Kidney (tissue), 13 donors: ENCODE measurements at regions not wholly inside any gene's neighbourhood (a gene's known extent, or its start where the extent isn't known, plus 50 kb on each side); places are given as distances from the start of the nearest gene placed in this dataset.

Experiments used
- DNase-seq, 5 donors: peaks; one replicate each; pipeline ENCODE4 v3.0.0-alpha.2; 2013 to 2020
- FAIRE-seq: peaks from 2 replicates; lab custom pipeline; 2012; peaks lifted over from hg19 to GRCh38; lab: Jason Lieb, UNC
- H3K27ac ChIP-seq, 2 donors: one replicate each; pipeline ENCODE4 v1.7.0; 2013; ENCODE audit warnings: low read depth in 2 of 2, low read length in 2 of 2, inconsistent platforms in 1 of 2
- H3K27me3 ChIP-seq: one replicate; pipeline ENCODE4 v1.7.1; 2013; ENCODE audit warnings: low read length, inconsistent platforms; ENCODE audit not compliant: control insufficient read depth, insufficient read depth
- H3K36me3 ChIP-seq, 3 donors: one replicate each; pipeline versions ENCODE4 v1.7.0 to v1.7.1; 2013; ENCODE audit warnings: low read length in 3 of 3, control low read depth in 1 of 3, inconsistent platforms in 1 of 3; ENCODE audit not compliant: insufficient read depth in 3 of 3, control insufficient read depth in 2 of 3
- H3K4me1 ChIP-seq, 3 donors: one replicate each; pipeline versions ENCODE4 v1.7.0 to v1.7.1; 2013; ENCODE audit warnings: low read length in 3 of 3, inconsistent platforms in 1 of 3, low read depth in 1 of 3; ENCODE audit not compliant: control insufficient read depth in 2 of 3, insufficient read depth in 2 of 3
- H3K4me3 ChIP-seq, 3 donors: one replicate each; pipeline versions ENCODE4 v1.7.0 to v1.8.1; 2013; ENCODE audit warnings: low read length in 3 of 3, control low read depth in 1 of 3, inconsistent platforms in 1 of 3
- H3K9ac ChIP-seq, 3 donors: one replicate each; pipeline versions ENCODE4 v1.7.0 to v1.7.1; 2013; ENCODE audit warnings: low read length in 3 of 3, control low read depth in 1 of 3, inconsistent platforms in 1 of 3
- H3K9me3 ChIP-seq, 3 donors: one replicate each; pipeline versions ENCODE4 v1.7.0 to v1.7.1; 2013; ENCODE audit warnings: low read length in 3 of 3, control low read depth in 1 of 3, inconsistent platforms in 1 of 3; ENCODE audit not compliant: control insufficient read depth in 2 of 3, insufficient read depth in 1 of 3
- CTCF ChIP-seq: IDR thresholded peaks from 3 replicates; pipeline ENCODE4 v1.5.1; 2012; ENCODE audit warnings: mild to moderate bottlenecking, moderate library complexity, borderline replicate concordance; ENCODE audit not compliant: insufficient read depth; ENCODE audit errors: extremely low read depth
- intact Hi-C: fragments of 100-400 bp; cut with DNase I; formaldehyde crosslinking; loops from one replicate; pipeline ENCODE4 v1.11.1; 2022
- donor health status: control.
- donor health status: control.
- donor health status: control.
- donor health status: control.
- donor health status: control.
- donor health status: DM: yes; HTN: yes; CAD: no.
- donor health status: Normal renal cell carcinoma (clear cell type).

DNA sequence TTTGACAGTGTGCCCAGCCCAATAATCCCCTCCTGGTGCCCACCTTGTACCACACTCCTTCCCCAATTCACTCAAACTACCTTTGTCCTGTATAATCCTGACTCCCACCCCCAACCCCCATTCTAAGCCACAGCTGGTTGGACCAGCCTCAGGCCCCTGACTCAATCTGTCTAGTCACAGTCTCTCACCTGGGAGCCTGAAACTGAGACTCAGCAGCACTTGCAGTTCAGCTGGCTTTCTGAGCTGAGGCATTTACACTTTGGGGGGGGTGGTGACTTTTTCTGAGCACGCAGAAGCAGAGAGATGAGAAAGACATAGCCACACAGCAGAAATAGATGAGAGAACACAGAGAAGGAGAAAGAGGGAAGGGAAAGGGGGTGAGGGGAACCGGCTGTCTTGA, 247.3 kb downstream of the MAN2A1 start:
- FAIRE-seq: no peak
- H3K36me3 ChIP-seq: no peaks in the 10 kb centered on the region

DNA sequence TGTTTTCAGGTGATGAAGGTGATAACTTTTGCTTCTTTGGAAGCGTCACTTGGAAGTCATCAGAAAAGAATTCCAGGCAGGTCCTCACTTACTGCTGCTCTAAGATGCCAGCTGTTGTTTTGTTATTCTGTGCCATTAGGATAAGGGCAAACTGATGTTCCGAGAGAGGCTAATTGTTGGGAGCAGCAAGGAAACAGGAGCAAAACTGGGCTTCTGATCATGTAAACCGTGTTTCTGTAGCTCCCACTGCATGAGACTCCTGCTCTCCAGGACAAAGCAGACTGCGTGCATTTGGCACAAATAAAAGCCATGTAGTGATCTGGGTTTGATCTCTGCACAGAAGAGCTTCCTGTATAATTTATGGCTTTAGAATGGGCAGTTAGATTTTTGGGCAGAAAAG, 248.2 kb downstream of the MAN2A1 start:
- no peak overlapping the region for H3K9ac ChIP-seq
- no peaks in the 10 kb centered on the region for H3K27me3 ChIP-seq
- TF ChIP-seq CTCF: no peak
- H3K4me3 ChIP-seq: no peak overlapping the region
- peaks cover 0 to 6% (median 0%) of the 10 kb centered on the region in 3 donors for H3K9me3 ChIP-seq
- no peak overlapping the region for H3K27ac ChIP-seq
- intact Hi-C loops: no loop called here
- no peaks in the 10 kb centered on the region for H3K4me1 ChIP-seq
- no peaks in the 10 kb centered on the region for H3K36me3 ChIP-seq
- FAIRE-seq (no peak), DNase-seq (no peak)

More for the DNA sequence above, 247.3 kb downstream of the MAN2A1 start:
- no peaks in the 10 kb centered on the region for H3K4me1 ChIP-seq
- no peak overlapping the region for H3K27ac ChIP-seq
- H3K9me3 ChIP-seq: peaks cover 0 to 6% (median 0%) of the 10 kb centered on the region in 3 donors
- intact Hi-C loops: no loop called here
- no peak overlapping the region for H3K9ac ChIP-seq
- H3K27me3 ChIP-seq: no peaks in the 10 kb centered on the region
- H3K4me3 ChIP-seq: no peak overlapping the region
- DNase-seq: no peak
- TF ChIP-seq CTCF: no peak

DNA sequence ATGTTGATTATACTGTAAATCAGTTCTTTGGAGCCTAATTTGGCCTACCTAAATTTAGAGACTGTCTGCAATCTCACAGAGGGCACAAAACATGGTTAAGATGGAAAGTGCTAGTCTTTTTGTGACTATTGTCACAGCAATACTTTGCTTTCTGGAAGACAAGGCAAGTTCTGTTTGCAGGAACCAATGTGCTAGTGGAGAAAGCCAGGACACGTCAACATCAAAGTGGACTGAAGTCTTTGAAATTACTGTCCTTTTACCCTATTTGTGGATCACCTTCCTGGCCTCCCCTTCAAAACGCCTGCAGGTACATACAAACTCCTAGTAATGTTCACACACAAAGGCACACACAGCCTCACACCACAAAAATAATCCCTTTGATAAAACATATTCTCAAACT, 248.7 kb downstream of the MAN2A1 start:
- DNase-seq: no peak
- FAIRE-seq: no peak
- intact Hi-C loops: no loop called here

More for the DNA sequence above, 248.7 kb downstream of the MAN2A1 start:
- Histone ChIP-seq H3K4me3 (no peak overlapping the region), H3K4me1 (no peaks in the 10 kb centered on the region), H3K9me3 (peaks cover 0 to 6% (median 0%) of the 10 kb centered on the region in 3 donors), H3K9ac (no peak overlapping the region), H3K27me3 (no peaks in the 10 kb centered on the region), H3K27ac (no peak overlapping the region), H3K36me3 (no peaks in the 10 kb centered on the region)
- TF ChIP-seq CTCF: no peak
